ENCODE measurements at regions not wholly inside any gene's neighbourhood (a gene's known extent, or its start where the extent isn't known, plus 50 kb on each side); places are given as distances from the start of the nearest gene placed in this dataset.

GRCh38 chr10:55870186-55870585 lies 490.9 kb downstream of the ZWINT start:
- no peak overlapping the region for H3K27ac ChIP-seq (replicated peaks)
- H3K27me3 ChIP-seq (ENCODE audit: low read depth): no peaks in the 10 kb centered on the region
- DNase-seq: no peak
- no peaks in the 10 kb centered on the region for H3K36me3 ChIP-seq
- no peak for TF ChIP-seq CTCF (IDR thresholded peaks at IDR 0.05; ENCODE audit: borderline replicate concordance)
- no peaks in the 10 kb centered on the region for H3K4me1 ChIP-seq
- no peak overlapping the region for H3K4me3 ChIP-seq
- no peaks in the 10 kb centered on the region for H3K9me3 ChIP-seq (replicated peaks)
- intact Hi-C loops (cut with micrococcal nuclease): no loop called here

- intact Hi-C loops (cut with micrococcal nuclease): no loop called here
- Histone ChIP-seq H3K27ac (replicated peaks) (no peak overlapping the region), H3K4me3 (no peak overlapping the region), H3K9me3 (replicated peaks) (no peaks in the 10 kb centered on the region), H3K27me3 (ENCODE audit: low read depth) (no peaks in the 10 kb centered on the region), H3K4me1 (no peaks in the 10 kb centered on the region), H3K36me3 (no peaks in the 10 kb centered on the region)
- no peak for TF ChIP-seq CTCF (IDR thresholded peaks at IDR 0.05; ENCODE audit: borderline replicate concordance)
- no peak for DNase-seq
These were observed 493.2 kb downstream of the ZWINT start for GRCh38 chr10:55867848-55868247.

GRCh38 chr10:55858730-55859129 lies 502.3 kb downstream of the ZWINT start:
- intact Hi-C loops (cut with micrococcal nuclease): no loop called here
- Histone ChIP-seq H3K36me3 (no peaks in the 10 kb centered on the region), H3K4me1 (no peaks in the 10 kb centered on the region), H3K27me3 (ENCODE audit: low read depth) (no peaks in the 10 kb centered on the region), H3K27ac (replicated peaks) (no peak overlapping the region), H3K9me3 (replicated peaks) (no peaks in the 10 kb centered on the region), H3K4me3 (no peak overlapping the region)
- no peak for DNase-seq
- TF ChIP-seq CTCF (IDR thresholded peaks at IDR 0.05; ENCODE audit: borderline replicate concordance): no peak

- Histone ChIP-seq H3K4me3 (no peak overlapping the region), H3K27me3 (ENCODE audit: low read depth) (no peaks in the 10 kb centered on the region), H3K36me3 (no peaks in the 10 kb centered on the region), H3K27ac (replicated peaks) (no peak overlapping the region), H3K9me3 (replicated peaks) (no peaks in the 10 kb centered on the region), H3K4me1 (no peaks in the 10 kb centered on the region)
- no peak for TF ChIP-seq CTCF (IDR thresholded peaks at IDR 0.05; ENCODE audit: borderline replicate concordance)
- DNase-seq: no peak
- intact Hi-C loops (cut with micrococcal nuclease): no loop called here
These were observed 508.2 kb downstream of the ZWINT start for GRCh38 chr10:55852900-55853299.

GRCh38 chr10:55837273-55837672 lies 523.8 kb downstream of the ZWINT start:
- no peaks in the 10 kb centered on the region for H3K36me3 ChIP-seq
- no peaks in the 10 kb centered on the region for H3K9me3 ChIP-seq (replicated peaks)
- intact Hi-C loops (cut with micrococcal nuclease): no loop called here
- no peak for TF ChIP-seq CTCF (IDR thresholded peaks at IDR 0.05; ENCODE audit: borderline replicate concordance)
- DNase-seq: no peak
- no peak overlapping the region for H3K27ac ChIP-seq (replicated peaks)
- H3K4me3 ChIP-seq: no peak overlapping the region
- no peaks in the 10 kb centered on the region for H3K4me1 ChIP-seq
- no peaks in the 10 kb centered on the region for H3K27me3 ChIP-seq (ENCODE audit: low read depth)

- Histone ChIP-seq H3K4me1 (no peaks in the 10 kb centered on the region), H3K4me3 (no peak overlapping the region), H3K36me3 (no peaks in the 10 kb centered on the region), H3K9me3 (replicated peaks) (no peaks in the 10 kb centered on the region), H3K27me3 (ENCODE audit: low read depth) (no peaks in the 10 kb centered on the region), H3K27ac (replicated peaks) (no peak overlapping the region)
- no peak for DNase-seq
- intact Hi-C loops (cut with micrococcal nuclease): no loop called here
- TF ChIP-seq CTCF (IDR thresholded peaks at IDR 0.05; ENCODE audit: borderline replicate concordance): no peak
These were observed 539.0 kb downstream of the ZWINT start for GRCh38 chr10:55822096-55822495.
